GM03348 (cell line): ENCODE measurements at regions not wholly inside any gene's neighbourhood (a gene's known extent, or its start where the extent isn't known, plus 50 kb on each side); places are given as distances from the start of the nearest gene placed in this dataset.

Experiments used
- DNase-seq: peaks from one replicate; pipeline ENCODE4 v3.0.0; 2012; ENCODE audit warnings: low spot score

- no peak for DNase-seq
These were observed 109.5 kb upstream of the SLC28A3 start for GRCh38 chr9:84450029-84450428.

- DNase-seq: no peak
These were observed 116.0 kb upstream of the SLC28A3 start for GRCh38 chr9:84456527-84456926.

- no peak for DNase-seq
These were observed 120.1 kb upstream of the SLC28A3 start for GRCh38 chr9:84460695-84461094.

- no peak for DNase-seq
These were observed 122.7 kb upstream of the SLC28A3 start for GRCh38 chr9:84463272-84463671.

GRCh38 chr9:84466580-84467285, 126.2 kb upstream of the SLC28A3 start:
- DNase-seq: no peak

GRCh38 chr9:84471816-84472215, 131.3 kb upstream of the SLC28A3 start:
- no peak for DNase-seq

GRCh38 chr9:84478996-84479395, 138.4 kb upstream of the SLC28A3 start:
- DNase-seq: no peak

- no peak for DNase-seq
These were observed 139.5 kb upstream of the SLC28A3 start for GRCh38 chr9:84480071-84480470.

GRCh38 chr9:84481231-84481630, 140.7 kb upstream of the SLC28A3 start:
- no peak for DNase-seq

GRCh38 chr9:84481636-84482218, 141.2 kb upstream of the SLC28A3 start:
- no peak for DNase-seq

GRCh38 chr9:84482607-84483006, 142.0 kb upstream of the SLC28A3 start:
- no peak for DNase-seq

GRCh38 chr9:84484172-84484571, 143.6 kb upstream of the SLC28A3 start:
- no peak for DNase-seq

GRCh38 chr9:84485539-84485938, 145.0 kb upstream of the SLC28A3 start:
- DNase-seq: no peak

GRCh38 chr9:84486663-84487062, 146.1 kb upstream of the SLC28A3 start:
- no peak for DNase-seq

GRCh38 chr9:84490206-84490841, 149.8 kb upstream of the SLC28A3 start:
- DNase-seq: no peak

- no peak for DNase-seq
These were observed 150.3 kb upstream of the SLC28A3 start for GRCh38 chr9:84490842-84491325.

GRCh38 chr9:84492366-84493159, 152.0 kb upstream of the SLC28A3 start:
- DNase-seq: no peak

- DNase-seq: no peak
These were observed 152.9 kb upstream of the SLC28A3 start for GRCh38 chr9:84493284-84493947.

- no peak for DNase-seq
These were observed 159.5 kb upstream of the SLC28A3 start for GRCh38 chr9:84499969-84500582.

GRCh38 chr9:84500826-84501225, 160.3 kb upstream of the SLC28A3 start:
- DNase-seq: no peak

- DNase-seq: no peak
These were observed 161.0 kb upstream of the SLC28A3 start for GRCh38 chr9:84501587-84501986.

- DNase-seq: no peak
These were observed 161.5 kb upstream of the SLC28A3 start for GRCh38 chr9:84502066-84502465.
